ENCODE measurements at regions not wholly inside any gene's neighbourhood (a gene's known extent, or its start where the extent isn't known, plus 50 kb on each side); places are given as distances from the start of the nearest gene placed in this dataset.
"Not testable (repeated sequence)": the region's sequence is repeated elsewhere in the genome, so short reads cannot be mapped to it uniquely, and the experiment has no call there.

DNA sequence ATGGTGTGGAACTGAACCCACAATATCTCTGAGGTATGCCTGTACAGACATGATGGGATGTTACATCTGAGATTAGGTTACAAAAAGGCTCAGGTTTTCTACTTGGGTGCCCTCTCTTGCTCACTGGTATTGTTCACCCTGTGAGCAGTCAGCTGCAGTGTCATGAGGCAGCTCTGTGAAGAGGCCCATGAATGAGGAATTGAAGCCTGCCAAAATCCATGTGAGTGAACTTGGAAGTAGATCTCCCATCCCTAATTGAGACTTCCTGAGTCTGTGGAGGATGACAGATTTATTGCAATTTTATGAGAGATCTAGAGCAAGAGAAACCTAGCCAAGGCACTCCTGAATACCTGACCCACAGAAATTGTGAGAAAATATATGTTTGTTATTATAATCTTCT is 404.9 kb upstream of the ZEB2 start:
- DNase-seq, result no peak

DNA sequence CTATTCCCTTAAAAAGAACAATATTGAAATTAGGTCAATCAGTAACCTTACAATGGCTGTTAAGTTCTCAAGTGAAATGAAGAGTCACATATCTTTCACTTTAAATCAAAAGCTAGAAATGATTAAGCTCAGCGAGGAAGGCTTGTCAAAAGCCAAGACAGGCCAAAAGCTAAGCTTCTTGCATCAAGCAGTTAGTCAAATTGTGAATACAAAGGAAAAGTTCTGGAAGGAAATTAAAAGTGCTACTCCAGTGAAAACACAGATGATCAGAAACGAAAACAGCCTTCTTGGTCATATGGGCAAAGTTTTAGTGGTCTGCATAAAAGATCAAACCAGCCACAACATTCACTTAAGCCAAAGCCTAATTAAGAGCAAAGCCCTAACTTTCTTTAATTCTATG is 402.6 kb upstream of the ZEB2 start:
- no peak for DNase-seq

DNA sequence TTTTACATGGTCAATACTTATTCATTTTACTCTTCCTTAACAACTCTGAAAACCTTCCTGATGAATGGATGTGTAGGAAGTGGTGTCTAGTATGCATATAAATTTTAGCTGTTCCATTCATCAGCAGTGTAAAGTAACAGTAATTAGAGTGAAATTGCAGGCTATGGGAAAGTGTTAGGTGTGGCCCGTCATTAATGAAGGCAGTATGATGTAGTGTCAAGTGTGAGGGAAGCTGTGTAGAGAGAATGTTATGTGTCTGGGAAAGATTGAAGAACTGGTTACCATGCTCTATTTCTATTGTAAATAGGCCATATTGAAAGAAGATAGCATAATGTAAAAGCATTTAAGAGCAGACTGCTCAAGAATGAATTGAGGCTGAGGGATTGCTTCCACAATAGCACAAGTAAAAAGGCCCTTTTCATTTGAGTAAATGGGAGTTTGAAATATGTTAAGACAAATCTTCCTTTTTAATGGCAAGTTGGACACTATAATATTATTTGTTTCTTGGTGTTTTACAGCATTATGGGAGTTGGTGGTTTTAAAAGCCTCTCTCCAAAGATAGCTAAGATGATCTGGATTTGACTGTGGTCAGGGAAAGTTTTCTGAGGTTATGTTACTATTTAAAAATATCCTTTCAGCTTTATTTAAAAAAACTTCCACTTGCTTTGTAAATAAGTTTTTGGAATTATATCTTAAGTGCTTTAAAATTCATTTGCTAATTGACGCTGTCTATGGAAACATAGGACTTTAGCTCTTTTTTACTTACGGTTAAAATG is 401.0 kb upstream of the ZEB2 start:
- peak; percentile 36 for DNase-seq

DNA sequence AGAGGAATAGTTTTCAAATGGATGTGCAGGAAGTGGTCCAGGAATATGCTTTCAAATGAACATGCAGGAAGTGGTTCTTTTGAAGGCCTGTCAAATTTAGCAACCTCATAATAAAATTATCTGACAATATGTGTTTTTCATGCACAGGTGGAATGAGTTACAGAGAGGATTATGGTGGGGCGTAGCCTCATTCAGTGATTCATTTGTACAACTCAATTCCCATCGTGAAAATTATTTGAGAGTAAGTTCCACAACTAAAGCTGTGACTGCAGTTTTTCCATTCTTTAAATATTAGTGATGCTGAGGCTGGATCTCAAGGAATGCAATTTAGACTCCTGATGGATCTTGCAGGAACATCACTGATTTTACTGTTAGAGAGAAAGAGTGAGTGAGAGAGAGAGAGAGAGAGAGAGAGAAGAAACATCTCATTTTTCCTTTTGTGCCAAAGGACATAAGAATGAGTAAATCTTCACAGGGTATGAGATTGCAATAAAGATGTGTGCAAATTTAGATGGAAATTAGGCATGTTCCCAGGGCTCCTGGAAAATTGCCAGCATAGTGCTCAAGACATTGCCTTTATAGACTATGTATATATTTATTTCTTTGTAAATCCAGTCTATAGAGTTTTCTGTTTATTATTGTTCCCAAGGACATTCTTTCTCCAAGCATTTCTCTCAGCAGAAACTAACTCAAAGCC is 394.9 kb upstream of the ZEB2 start:
- no peak for DNase-seq

DNA sequence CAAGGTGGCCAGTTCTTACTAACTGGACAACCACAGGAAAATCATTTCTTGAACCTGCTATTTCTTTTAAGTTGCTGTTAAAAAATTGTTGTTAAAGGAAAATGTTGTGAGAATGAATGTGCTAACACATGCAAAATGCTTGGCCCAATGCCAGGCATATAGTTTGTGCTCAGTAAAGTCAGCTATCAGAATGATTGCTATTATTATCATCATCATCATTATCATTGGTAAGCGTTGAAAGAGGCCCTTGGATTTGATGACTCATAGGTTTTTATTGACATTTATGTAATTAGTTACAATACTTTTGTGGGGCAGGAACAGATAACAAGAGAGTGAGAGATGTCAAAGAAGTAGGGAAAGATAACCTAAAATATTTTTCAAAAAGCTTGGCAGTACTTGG is 394.2 kb upstream of the ZEB2 start:
- no peak for DNase-seq

DNA sequence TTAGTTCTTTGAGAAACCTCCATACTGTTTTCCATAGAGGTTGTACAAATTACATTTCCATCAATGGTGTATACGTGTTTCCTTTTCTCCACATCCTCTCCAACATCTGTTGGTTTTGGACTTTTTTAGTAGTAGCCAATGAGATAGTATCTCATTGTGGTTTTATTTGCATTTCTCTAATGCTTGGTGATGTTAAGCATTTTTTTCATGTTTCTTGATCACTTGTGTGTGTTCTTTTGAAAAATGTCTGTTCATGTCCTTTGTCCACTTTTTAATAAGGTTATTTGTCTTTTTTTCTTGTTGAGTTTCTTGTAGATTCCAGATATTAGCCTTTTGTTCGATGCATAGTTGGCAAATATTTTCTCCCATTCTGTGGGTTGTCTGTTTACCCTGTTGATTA is 392.3 kb upstream of the ZEB2 start:
- DNase-seq, result no peak

DNA sequence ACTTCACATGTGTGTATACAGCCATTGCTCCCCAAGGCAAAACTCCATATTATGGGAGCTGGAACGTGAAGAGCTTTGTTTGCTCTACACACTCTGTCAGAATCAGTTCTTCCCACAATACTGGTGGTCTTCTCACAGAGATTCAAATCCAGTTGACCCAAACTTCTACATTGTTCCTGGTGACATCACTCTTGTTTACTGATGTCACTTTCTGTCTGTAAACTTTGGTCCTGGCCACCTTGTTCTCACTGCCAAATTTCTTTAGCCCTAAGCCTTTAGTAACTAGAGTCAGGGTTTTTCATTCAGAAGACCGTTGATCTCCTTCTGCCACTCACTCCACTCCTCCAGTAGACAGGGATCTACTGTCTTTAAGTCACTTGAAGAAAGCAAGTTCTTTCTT is 386.0 kb upstream of the ZEB2 start:
- no peak for DNase-seq

DNA sequence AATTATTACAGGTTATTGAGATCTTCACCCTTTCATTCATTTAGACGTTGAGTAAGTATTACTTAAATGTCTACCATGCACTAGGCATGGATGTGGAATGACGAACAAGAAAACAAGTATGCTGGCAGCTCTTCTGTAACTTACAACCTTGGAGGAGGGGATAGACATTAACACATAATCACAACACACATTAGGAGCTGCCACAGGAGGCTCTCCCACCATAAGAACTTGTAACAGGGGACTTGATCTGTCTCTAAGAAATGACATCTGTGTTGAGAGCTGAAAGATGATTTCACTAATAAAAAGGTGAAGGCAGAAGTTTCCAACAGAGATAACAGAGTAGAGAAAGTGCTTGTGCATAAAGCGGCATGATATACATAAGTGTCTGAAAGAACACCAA is 384.7 kb upstream of the ZEB2 start:
- DNase-seq, result no peak

DNA sequence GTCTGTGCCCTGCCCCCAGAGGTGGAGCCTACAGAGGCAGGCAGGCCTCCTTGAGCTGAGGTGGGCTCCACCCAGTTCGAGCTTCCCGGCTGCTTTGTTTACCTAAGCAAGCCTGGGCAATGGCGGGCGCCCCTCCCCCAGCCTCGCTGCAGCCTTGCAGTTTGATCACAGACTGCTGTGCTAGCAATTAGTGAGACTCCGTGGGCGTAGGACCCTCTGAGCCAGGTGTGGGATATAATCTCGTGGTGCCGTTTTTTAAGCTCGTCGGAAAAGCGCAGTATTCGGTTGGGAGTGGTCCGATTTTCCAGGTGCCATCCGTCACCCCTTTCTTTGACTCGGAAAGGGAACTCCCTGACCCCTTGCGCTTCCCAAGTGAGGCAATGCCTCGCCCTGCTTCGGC is 383.1 kb upstream of the ZEB2 start:
- DNase-seq, result not testable (repeated sequence)

DNA sequence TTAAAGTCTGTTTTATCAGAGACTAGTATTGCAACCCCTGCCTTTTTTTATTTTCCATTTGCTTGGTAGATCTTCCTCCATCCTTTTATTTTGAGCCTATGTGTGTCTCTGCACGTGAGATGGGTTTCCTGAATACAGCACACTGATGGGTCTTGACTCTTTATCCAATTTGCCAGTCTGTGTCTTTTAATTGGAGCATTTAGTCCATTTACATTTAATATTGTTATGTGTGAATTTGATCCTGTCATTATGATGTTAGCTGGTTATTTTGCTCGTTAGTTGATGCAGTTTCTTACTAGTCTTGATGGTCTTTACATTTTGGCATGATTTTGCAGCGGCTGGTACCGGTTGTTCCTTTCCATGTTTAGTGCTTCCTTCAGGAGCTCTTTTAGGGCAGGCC is 381.5 kb upstream of the ZEB2 start:
- not testable (repeated sequence) for DNase-seq

DNA sequence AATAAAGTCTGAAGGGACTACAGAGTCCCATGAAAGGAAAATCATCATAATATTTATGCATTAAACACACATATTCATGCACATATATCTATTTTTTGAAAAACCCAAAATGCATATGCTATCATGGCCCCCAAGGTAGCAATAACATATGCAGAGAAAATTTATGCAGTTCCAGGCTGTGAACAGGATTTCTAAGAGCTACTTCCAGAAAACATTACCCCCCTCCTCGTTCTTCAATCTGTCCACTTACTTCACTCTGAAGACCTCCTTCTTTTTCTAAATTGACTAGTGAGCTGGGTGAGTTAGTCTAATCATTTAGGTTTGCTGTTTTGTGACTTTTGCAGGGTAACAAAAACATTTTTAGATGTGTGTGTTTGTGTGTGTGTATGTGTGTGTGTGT is 376.4 kb upstream of the ZEB2 start:
- no peak for DNase-seq

DNA sequence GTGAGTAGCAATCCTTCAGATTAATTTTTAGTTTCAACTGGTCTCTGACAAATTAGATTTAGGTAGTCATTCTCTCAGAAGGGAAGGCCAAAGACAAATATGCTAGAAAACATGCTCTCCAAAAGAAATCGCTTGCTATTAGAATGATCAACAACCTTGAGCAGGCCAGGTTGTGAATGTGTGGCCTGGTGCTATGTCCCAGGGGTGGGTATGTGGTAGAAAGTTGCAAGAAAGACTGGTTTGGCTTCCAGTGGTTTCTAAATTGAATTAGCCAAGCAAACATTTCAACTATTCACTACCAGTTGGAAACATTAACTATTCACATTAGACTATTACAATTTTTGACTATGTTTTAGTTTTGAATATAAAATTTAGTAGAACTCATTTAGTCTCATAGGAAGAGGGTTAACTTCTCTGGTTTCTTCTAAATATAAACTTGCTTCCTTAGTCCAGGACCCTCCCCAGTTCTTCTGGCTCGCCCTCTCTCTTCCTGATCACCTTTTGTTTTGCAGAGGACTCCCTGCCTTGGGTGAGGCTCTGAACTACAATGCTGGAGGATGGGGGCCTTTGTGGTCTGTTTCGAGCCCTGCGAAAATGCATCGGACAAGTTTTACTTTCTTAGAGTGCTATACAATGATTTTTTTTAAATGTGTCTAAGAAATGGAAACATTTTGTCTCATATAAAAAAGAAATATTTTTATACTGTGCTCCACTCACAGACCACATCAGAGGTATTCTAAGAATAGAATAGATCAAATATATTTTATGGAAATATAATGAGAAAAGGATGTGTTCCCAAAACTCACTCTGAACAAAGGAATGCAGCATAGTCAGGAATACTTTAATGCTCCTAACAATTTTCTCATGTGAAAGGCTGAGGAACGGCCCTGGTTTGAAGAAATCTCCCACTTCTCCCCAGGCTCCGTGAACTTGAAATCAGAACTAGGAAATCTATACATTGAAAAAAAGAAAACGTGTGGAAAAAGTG is 375.0 kb upstream of the ZEB2 start:
- DNase-seq, result no peak

DNA sequence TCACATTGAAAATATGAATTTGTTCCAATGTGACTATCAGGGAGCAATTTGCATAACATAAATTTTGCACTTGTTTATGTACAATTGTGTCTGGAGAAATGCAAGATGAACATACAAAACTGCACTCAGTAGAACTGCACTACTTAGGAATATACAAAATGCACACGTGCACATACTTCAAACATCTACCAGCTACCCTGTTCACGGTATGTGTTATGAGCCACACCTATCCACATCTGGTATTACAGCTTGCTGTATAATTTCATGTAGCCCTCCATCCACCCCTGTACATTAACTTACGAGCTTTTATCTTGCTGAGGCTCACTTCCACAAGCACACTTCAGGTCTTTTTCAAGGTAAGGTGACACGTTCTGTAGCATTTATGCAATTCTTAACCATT is 373.5 kb upstream of the ZEB2 start:
- DNase-seq, result no peak

DNA sequence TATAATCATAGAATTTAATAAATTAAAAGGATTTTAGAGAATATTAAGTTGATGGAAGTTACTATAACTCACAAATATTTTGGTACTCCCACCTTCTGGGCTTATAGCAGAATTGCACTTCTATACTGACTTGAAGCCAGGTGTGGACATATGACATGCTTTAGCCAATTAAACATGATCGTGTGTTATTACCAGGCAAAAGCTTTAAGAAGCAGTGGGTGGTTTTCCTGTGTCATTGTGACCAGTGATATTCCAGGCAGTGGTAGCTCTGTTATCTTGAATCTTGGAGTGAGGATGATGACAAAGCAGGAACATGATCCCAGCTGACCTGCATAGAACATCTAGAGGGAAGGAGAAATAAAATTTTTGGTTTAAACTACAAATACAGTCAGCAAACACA is 370.9 kb upstream of the ZEB2 start:
- DNase-seq, result peak; percentile 9

DNA sequence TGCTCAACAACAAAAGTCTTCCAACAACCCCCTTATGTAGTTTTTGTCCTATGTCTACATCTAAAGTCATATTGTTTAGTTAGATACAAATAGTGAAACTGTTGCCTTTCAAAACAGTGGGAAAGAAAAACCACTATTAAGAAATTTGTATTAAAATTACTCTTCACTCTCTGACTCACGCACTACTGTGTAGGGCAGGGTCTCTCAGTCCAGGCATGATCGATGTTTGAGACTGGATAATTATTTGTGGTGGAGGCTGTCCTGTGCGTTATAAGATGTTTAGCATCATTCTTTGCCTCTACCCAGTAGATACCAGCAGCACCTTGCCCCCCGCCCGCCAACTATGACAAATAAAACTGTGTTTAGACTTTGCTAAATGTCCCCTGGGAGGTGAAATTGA is 369.4 kb upstream of the ZEB2 start:
- DNase-seq, result no peak

DNA sequence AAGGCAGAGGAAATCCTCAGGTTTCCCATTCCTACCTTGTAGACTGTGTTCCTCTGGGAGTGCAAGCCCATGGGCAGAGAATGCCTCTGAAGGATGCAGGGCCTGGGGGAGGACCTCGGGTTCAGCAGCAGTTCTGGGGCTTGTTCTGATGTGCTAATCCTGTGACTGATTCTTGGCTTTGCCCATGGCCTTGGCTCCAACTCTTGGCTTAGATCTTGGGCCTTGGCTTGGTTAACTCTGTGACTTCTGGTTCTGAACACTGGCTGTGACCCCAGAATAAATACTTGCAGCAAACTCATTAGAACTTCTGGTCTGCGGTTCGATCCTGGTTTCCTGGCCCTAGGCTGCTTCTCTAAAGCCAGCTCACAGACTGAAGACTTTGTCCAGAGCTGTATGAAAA is 366.9 kb upstream of the ZEB2 start:
- DNase-seq, result no peak

DNA sequence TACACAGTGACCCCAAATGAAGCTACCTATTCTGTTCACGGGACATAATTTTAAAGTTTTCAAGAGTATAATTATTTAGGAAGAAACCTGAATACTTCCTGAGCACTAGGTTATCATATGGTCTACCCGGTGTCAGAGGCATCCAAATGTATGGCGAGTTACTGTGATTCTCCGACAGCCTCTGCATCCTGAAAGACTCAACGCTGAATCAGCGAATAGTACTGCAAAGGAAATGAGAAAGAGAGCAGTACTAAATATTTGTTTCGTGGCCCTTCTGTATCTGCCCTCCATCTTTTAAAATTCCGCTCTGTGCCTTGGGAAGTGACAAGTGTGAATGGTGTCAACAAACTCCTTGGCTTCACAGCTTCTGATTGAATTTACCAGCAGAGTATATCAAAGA is 358.0 kb upstream of the ZEB2 start:
- no peak for DNase-seq

DNA sequence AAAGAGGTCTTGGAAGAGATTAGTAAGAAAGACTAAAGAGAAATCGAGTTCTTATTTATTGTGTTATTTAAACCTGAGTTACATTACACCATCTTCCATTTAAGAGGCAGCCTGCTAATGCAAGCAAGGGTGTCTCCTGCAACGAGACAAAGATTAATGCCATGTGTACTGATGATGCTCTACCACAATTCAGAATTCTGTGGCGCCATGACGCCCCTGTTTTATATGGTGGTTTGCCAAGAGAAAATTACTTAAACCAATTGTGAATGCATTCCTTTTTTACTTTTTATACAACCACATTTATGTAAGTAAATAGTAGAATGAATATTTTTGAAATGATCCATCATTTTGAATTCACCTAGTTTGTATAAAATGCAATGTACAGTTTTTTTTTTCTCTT is 356.1 kb upstream of the ZEB2 start:
- DNase-seq, result no peak

DNA sequence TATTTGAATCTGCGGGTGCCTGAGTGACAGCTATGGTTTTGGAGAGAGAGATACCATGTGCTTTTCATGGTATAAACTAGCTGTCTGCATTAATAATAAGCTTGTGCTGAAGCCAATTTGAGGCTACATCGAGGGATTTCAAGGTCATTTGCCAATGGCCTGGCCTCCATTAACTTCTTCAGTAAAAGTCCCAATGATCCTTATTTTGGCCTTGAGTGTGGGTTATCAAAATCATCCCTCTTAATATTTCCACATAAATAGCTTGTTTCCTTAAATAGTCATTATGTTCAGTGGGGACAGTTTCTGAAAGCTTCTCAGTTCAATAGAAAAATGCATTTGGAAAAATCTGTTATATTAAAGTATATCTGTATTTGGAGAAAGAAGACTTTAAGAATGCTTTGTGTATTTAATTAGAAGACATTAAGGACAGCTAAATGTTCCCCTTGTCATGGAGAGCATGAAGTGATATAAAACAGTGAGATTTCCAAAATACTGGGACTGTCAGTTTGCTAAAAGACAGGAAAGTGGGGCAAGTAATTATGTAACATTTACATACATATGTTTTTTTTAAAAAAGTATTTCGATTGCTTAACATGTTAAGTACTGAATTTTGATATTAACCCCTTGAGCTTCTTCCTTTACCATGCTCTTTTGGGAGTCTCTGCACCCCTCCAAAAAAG is 355.5 kb upstream of the ZEB2 start:
- DNase-seq, result no peak

DNA sequence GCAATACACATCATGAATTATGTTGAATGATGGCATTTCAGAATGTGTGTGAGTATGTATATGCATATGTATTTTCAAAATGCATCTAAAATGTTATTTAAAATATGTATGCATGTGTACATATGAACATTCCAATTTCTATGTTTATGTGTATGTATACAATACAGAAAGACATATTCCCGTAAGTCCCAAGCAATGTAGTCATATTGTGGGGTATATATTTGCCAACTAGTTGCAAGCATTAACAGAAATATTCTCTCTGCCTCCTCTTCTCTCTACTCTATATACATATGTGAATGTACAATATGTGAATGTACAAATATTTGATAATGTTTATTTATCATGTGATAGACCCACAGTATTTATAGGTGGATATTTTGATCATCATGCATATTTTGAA is 345.8 kb upstream of the ZEB2 start:
- DNase-seq, result no peak

DNA sequence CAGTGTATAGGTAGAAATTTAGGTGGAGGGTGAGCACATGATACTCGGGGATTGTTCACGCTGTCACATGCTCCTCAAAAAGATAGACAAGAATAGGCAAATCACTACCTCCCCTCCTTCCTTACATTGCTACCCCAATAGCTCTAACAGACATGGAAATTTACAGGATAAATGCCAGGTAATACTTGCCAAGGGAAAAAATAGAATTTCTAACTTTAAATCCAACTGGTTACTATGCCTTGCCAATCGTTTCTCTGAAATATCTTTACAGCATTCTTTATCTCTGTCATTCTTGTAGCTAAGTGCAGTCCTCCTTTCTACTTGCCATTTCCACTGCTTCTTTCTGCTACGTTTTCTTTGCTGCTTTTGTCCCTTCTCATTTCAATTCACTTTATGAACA is 339.8 kb upstream of the ZEB2 start:
- DNase-seq, result no peak

DNA sequence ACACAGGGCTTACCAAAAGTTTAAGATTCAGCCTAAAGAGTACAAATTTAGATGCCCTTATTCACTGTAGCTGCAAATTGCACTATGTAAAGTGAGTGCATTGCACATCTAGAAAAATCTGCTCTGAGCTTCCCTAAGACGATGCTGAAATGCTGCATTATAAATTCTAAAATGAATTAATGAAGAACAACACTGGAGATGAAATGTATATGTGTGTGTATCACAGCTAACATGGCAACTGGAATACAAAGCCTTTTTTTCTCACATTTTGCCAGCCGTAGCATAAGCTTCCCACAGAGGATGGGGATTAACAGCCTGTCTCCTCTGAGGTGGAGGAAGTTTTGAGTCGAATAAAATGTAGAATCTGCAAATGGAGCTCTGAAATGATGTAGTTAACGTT is 338.3 kb upstream of the ZEB2 start:
- DNase-seq, result no peak

DNA sequence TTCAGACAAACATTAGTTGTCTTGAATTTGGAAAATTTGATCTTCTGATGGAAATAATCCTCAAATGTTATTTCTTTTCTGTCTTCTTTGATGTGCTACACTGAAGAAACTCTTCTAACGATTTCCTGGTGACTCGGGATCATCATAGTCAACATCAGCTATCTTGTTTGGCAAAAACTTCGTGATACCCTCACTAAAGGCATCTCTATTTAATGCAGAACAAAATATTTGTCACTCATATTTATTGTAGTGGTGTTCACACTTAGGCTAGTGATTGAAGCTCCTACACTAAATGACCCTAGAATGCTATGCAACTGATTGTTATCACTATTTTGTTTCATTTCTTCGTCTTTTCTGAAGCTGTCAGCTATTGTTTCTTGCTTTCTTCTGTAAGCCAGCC is 334.7 kb upstream of the ZEB2 start:
- no peak for DNase-seq
